OCI-LY1 (cell line): ENCODE measurements at regions not wholly inside any gene's neighbourhood (a gene's known extent, or its start where the extent isn't known, plus 50 kb on each side); places are given as distances from the start of the nearest gene placed in this dataset.

ENCODE experiments used
- H2AFZ ChIP-seq: fragments of 200-600 bp; sonication (generic), shearing (Covaris generic); 2 replicates; pipeline ENCODE4 v1.6.0; 2014; ENCODE audit warnings: antibody characterized with exemption, mild to moderate bottlenecking, low read length
- H3F3A ChIP-seq: fragments of 200-600 bp; sonication (generic), shearing (Covaris generic); 2 replicates; pipeline ENCODE4 v1.6.0; 2014; ENCODE audit warnings: mild to moderate bottlenecking, antibody characterized with exemption, low read length, moderate library complexity; ENCODE audit not compliant: insufficient read depth
- H3K27ac ChIP-seq: fragments of 200-600 bp; sonication (generic); 2 replicates; pipeline ENCODE4 v1.5.1; 2014; ENCODE audit warnings: low read length, mixed run types, mild to moderate bottlenecking, low read depth; ENCODE audit not compliant: poor library complexity, severe bottlenecking
- H3K27me3 ChIP-seq: fragments of 200-600 bp; sonication (generic); 2 replicates; pipeline ENCODE4 v1.6.0; 2014; ENCODE audit warnings: antibody characterized with exemption, mild to moderate bottlenecking, low read length, moderate library complexity; ENCODE audit not compliant: insufficient read depth
- H3K36me3 ChIP-seq: fragments of 200-600 bp; sonication (generic); 2 replicates; pipeline ENCODE4 v1.6.1; 2014; ENCODE audit warnings: mild to moderate bottlenecking, antibody characterized with exemption, low read length, moderate library complexity, mixed read lengths; ENCODE audit not compliant: insufficient read depth
- H3K4me1 ChIP-seq: fragments of 200-600 bp; sonication (generic); 2 replicates; pipeline ENCODE4 v1.5.1; 2014; ENCODE audit warnings: mild to moderate bottlenecking, low read length, moderate library complexity; ENCODE audit not compliant: insufficient read depth, severe bottlenecking
- H3K4me2 ChIP-seq: fragments of 200-600 bp; sonication (generic), shearing (Covaris generic); 2 replicates; pipeline ENCODE4 v1.6.1; 2014; ENCODE audit warnings: low read length
- H3K4me3 ChIP-seq: fragments of 200-600 bp; sonication (generic); 2 replicates; pipeline ENCODE4 v1.5.1; 2014; ENCODE audit warnings: low read length, low read depth, mild to moderate bottlenecking, mixed read lengths; ENCODE audit not compliant: poor library complexity, severe bottlenecking
- H3K79me2 ChIP-seq: fragments of 200-600 bp; shearing (Covaris generic); 2 replicates; pipeline ENCODE4 v1.6.1; 2016; ENCODE audit warnings: mixed run types, low read length, mixed read lengths; ENCODE audit not compliant: insufficient read depth
- H3K9ac ChIP-seq: fragments of 200-600 bp; sonication (generic), shearing (Covaris generic); 2 replicates; pipeline ENCODE4 v1.6.1; 2014; ENCODE audit warnings: mild to moderate bottlenecking, low read length, mixed read lengths
- H3K9me2 ChIP-seq: fragments of 200-600 bp; sonication (generic), shearing (Covaris generic); 2 replicates; pipeline ENCODE4 v1.6.1; 2014; ENCODE audit warnings: low read depth, mild to moderate bottlenecking, low read length, mixed read lengths
- H3K9me3 ChIP-seq: fragments of 200-600 bp; shearing (Covaris generic); 2 replicates; pipeline ENCODE4 v1.6.1; 2014; ENCODE audit warnings: low read length, mixed read lengths
- H4K20me1 ChIP-seq: fragments of 200-600 bp; sonication (generic), shearing (Covaris generic); 2 replicates; pipeline ENCODE4 v1.6.0; 2016; ENCODE audit warnings: mild to moderate bottlenecking, low read length; ENCODE audit not compliant: insufficient read depth
- EZH2 ChIP-seq: fragments of 200-600 bp; sonication (generic), shearing (Covaris generic); IDR thresholded peaks from 2 replicates; pipeline ENCODE4 v1.8.0; 2017; ENCODE audit warnings: borderline replicate concordance, mixed run types, mild to moderate bottlenecking, antibody characterized with exemption, low read length, moderate library complexity, mixed read lengths
- TF ChIP-seq, protein P1 (sequence below): fragments of 200-600 bp; sonication (generic), shearing (Covaris generic); IDR thresholded peaks from 2 replicates; pipeline ENCODE4 v1.5.1; 2017; ENCODE audit warnings: mild to moderate bottlenecking, antibody characterized with exemption, low read length, moderate library complexity, mixed read lengths

DNA sequence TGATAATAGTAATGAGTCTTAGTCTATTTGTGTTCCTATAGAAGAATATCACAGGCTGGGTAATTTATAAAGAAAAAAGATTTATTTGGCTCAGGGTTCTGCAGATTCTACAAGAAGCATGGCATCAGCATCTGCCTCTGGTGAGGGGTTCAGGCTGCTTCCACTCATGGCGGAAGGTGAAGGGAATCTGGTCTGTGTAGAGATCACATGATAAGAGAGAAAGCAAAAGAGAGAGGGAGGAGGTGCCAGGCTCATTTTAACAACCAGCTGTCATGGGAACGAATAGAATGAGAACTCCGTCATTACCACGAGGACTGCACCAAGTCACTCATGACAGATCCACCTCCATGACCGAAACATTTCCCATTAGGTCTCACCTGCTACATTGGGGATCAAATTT lies 664.0 kb upstream of the SGO1 start:
- Histone ChIP-seq H3K4me3 (no peak overlapping the region), H3K27ac (no peak overlapping the region), H2AFZ (no peak overlapping the region), H3F3A (no peaks in the 10 kb centered on the region), H3K4me2 (no peak overlapping the region), H3K4me1 (peaks cover 7% of the 10 kb centered on the region), H4K20me1 (no peaks in the 10 kb centered on the region), H3K36me3 (no peaks in the 10 kb centered on the region), H3K79me2 (no peaks in the 10 kb centered on the region), H3K9me3 (no peaks in the 10 kb centered on the region), H3K27me3 (no peaks in the 10 kb centered on the region), H3K9me2 (no peaks in the 10 kb centered on the region), H3K9ac (no peak overlapping the region)
- no peak for TF ChIP-seq EZH2
- TF ChIP-seq, protein P1, sequence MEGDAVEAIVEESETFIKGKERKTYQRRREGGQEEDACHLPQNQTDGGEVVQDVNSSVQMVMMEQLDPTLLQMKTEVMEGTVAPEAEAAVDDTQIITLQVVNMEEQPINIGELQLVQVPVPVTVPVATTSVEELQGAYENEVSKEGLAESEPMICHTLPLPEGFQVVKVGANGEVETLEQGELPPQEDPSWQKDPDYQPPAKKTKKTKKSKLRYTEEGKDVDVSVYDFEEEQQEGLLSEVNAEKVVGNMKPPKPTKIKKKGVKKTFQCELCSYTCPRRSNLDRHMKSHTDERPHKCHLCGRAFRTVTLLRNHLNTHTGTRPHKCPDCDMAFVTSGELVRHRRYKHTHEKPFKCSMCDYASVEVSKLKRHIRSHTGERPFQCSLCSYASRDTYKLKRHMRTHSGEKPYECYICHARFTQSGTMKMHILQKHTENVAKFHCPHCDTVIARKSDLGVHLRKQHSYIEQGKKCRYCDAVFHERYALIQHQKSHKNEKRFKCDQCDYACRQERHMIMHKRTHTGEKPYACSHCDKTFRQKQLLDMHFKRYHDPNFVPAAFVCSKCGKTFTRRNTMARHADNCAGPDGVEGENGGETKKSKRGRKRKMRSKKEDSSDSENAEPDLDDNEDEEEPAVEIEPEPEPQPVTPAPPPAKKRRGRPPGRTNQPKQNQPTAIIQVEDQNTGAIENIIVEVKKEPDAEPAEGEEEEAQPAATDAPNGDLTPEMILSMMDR: no peak

DNA sequence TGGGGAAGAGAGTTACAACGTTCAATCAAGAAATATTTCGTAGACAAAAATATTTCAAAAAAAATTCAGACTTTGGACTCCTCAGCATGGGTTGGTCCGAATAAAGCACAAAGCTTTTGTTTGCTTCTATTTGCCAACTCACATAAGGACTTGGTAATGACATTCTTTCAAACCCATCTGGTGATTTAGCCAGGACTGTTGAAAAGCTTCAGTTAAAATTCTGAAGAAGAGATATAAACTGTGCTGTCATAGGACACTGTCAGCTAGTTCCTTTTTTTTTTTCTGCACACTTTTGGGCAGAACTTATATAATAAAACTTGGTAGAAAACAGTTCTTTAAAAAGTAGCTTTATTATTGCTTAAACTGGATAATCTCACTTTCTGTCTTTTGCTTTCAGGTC lies 660.8 kb upstream of the SGO1 start:
- H3K79me2 ChIP-seq: no peaks in the 10 kb centered on the region
- TF ChIP-seq, protein P1: no peak
- H3K36me3 ChIP-seq: no peaks in the 10 kb centered on the region
- no peaks in the 10 kb centered on the region for H3F3A ChIP-seq
- no peaks in the 10 kb centered on the region for H4K20me1 ChIP-seq
- no peak overlapping the region for H3K4me2 ChIP-seq
- no peaks in the 10 kb centered on the region for H3K27me3 ChIP-seq
- no peaks in the 10 kb centered on the region for H3K9me2 ChIP-seq
- no peak overlapping the region for H2AFZ ChIP-seq
- no peak overlapping the region for H3K9ac ChIP-seq
- no peak overlapping the region for H3K27ac ChIP-seq
- no peak overlapping the region for H3K4me3 ChIP-seq
- H3K4me1 ChIP-seq: peaks cover 7% of the 10 kb centered on the region
- no peaks in the 10 kb centered on the region for H3K9me3 ChIP-seq

DNA sequence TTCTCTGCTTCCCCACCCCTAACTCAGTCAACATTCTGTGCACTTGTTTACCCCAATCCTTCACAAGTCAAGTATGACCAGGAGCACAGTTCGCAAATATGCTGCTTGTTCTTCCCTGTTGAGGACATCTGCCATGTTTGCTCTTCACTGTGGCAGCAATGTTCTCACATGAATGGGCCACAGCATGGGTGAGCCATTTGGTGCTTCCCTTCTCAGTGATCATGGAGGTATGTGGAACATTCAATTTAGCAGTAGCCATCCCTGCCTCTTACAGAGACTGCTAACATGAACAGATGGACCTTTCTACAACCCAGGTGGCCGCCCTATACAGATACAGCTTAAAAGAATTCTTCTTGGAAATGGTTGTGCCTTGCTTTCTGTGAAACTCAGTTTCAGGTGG lies 660.1 kb upstream of the SGO1 start:
- TF ChIP-seq, protein P1: no peak
- no peak for TF ChIP-seq EZH2
- no peak overlapping the region for H3K4me2 ChIP-seq
- H3K9me3 ChIP-seq: no peaks in the 10 kb centered on the region
- no peaks in the 10 kb centered on the region for H4K20me1 ChIP-seq
- no peaks in the 10 kb centered on the region for H3K27me3 ChIP-seq
- H3K4me3 ChIP-seq: no peak overlapping the region
- no peak overlapping the region for H2AFZ ChIP-seq
- H3K9ac ChIP-seq: no peak overlapping the region
- no peaks in the 10 kb centered on the region for H3K9me2 ChIP-seq
- H3K27ac ChIP-seq: no peak overlapping the region
- no peaks in the 10 kb centered on the region for H3F3A ChIP-seq
- H3K79me2 ChIP-seq: no peaks in the 10 kb centered on the region
- no peaks in the 10 kb centered on the region for H3K36me3 ChIP-seq
- peaks cover 7% of the 10 kb centered on the region for H3K4me1 ChIP-seq
